Caco-2 (cell line): ENCODE measurements at regions not wholly inside any gene's neighbourhood (a gene's known extent, or its start where the extent isn't known, plus 50 kb on each side); places are given as distances from the start of the nearest gene placed in this dataset.

Source experiments
- BruUV-seq: library from RNA; stranded (reverse); fragments of 400-500 nt; replicated peaks from 2 replicates; lab custom pipeline; 2021; lab: Mats Ljungman, UMichigan
- CTCF ChIA-PET: fragments of 300-600 bp; sonication (Branson Sonifier 250); formaldehyde crosslinking; loops from one replicate; lab custom pipeline; 2022; ENCODE audit warnings: antibody characterized with exemption; lab: Charles Lee
- POLR2A ChIA-PET: fragments of 300-600 bp; sonication (Branson Sonifier 250); formaldehyde crosslinking; loops from one replicate; lab custom pipeline; 2022; ENCODE audit warnings: antibody characterized with exemption; lab: Charles Lee
- DNase-seq, 2 experiments: peaks; one replicate each; pipeline versions ENCODE4 v3.0.0 to v3.0.0-alpha.2; 2020 to 2022
- H3K27me3 ChIP-seq: replicated peaks from 2 replicates; pipeline ENCODE4 v1.6.0; 2011; ENCODE audit warnings: low read length; ENCODE audit not compliant: control insufficient read depth, insufficient read depth
- H3K36me3 ChIP-seq: 2 replicates; pipeline ENCODE4 v1.5.1; 2011; ENCODE audit warnings: low read length; ENCODE audit not compliant: control insufficient read depth, insufficient read depth
- H3K4me1 ChIP-seq: fragments of 250-450 bp; sonication (Bioruptor Pico); 2 replicates; pipeline ENCODE4 v1.5.1; 2020; ENCODE audit warnings: mild to moderate bottlenecking
- H3K4me3 ChIP-seq: 2 replicates; pipeline ENCODE4 v1.5.1; 2011; ENCODE audit warnings: low read depth, mild to moderate bottlenecking, control low read depth, low read length
- H3K9me3 ChIP-seq: fragments of 250-450 bp; sonication (Bioruptor Pico); 2 replicates; pipeline ENCODE4 v1.5.1; 2020; ENCODE audit warnings: mild to moderate bottlenecking, moderate library complexity
- H3K27ac Mint-ChIP-seq: one replicate; pipeline ENCODE4 v1.8.0; 2022; ENCODE audit warnings: mixed read lengths; ENCODE audit not compliant: unreplicated experiment
- H3K27me3 Mint-ChIP-seq: one replicate; pipeline ENCODE4 v1.8.0; 2022; ENCODE audit warnings: mixed read lengths; ENCODE audit not compliant: insufficient read depth, unreplicated experiment
- H3K36me3 Mint-ChIP-seq: one replicate; pipeline ENCODE4 v1.8.0; 2022; ENCODE audit warnings: mild to moderate bottlenecking, mixed read lengths; ENCODE audit not compliant: insufficient read depth, unreplicated experiment
- H3K4me1 Mint-ChIP-seq: one replicate; pipeline ENCODE4 v1.8.0; 2022; ENCODE audit warnings: low read depth, mixed read lengths; ENCODE audit not compliant: unreplicated experiment
- H3K4me3 Mint-ChIP-seq: one replicate; pipeline ENCODE4 v1.8.0; 2022; ENCODE audit warnings: mild to moderate bottlenecking, moderate library complexity, mixed read lengths; ENCODE audit not compliant: unreplicated experiment
- H3K9me3 Mint-ChIP-seq: one replicate; pipeline ENCODE4 v1.8.0; 2022; ENCODE audit warnings: mixed read lengths; ENCODE audit not compliant: unreplicated experiment
- CTCF ChIP-seq, 2 experiments: fragments of 200-600 bp in 1 of 2; IDR thresholded peaks; 1 replicate in 1 of 2; 2 replicates in 1 of 2; pipeline versions ENCODE4 v1.5.1 to v1.8.0; 2011 to 2022; ENCODE audit warnings: antibody characterized with exemption in 1 of 2, control low read depth in 1 of 2, inconsistent platforms in 1 of 2, low read depth in 1 of 2, low read length in 1 of 2, mild to moderate bottlenecking in 1 of 2, moderate library complexity in 1 of 2; ENCODE audit not compliant: insufficient read depth in 1 of 2, severe bottlenecking in 1 of 2, unreplicated experiment in 1 of 2
- intact Hi-C: fragments of 100-400 bp; cut with micrococcal nuclease; formaldehyde crosslinking; loops from one replicate; pipeline ENCODE4 v1.10.0; 2022; ENCODE audit not compliant: unreplicated experiment

GRCh38 chr7:24406789-24407299 lies 122.9 kb downstream of the NPY start:
- Mint-ChIP-seq H3K36me3 (no peaks in the 10 kb centered on the region), H3K27ac (no peak overlapping the region), H3K4me3 (no peak overlapping the region), H3K9me3 (peaks cover 5% of the 10 kb centered on the region), H3K4me1 (no peaks in the 10 kb centered on the region), H3K27me3 (no peaks in the 10 kb centered on the region)
- Histone ChIP-seq H3K4me1 (peaks cover 11% of the 10 kb centered on the region; the same call in 1 of the 2 replicates), H3K9me3 (no peaks in the 10 kb centered on the region), H3K36me3 (no peaks in the 10 kb centered on the region), H3K27me3 (no peaks in the 10 kb centered on the region), H3K4me3 (no peak overlapping the region)
- ChIA-PET CTCF (interaction anchor here (1.0 kb wide), 1 partner anchor 88 kb away, joined by 3 read pairs; no protein-coding TSS in a partner anchor), POLR2A (no interaction called here)
- TF ChIP-seq CTCF (IDR thresholded peaks at IDR 0.05; ENCODE audit: insufficient read depth in 1 of 2, low read depth in 1 of 2, low read length in 1 of 2, severe bottlenecking in 1 of 2, unreplicated experiment in 1 of 2) = no peak
- intact Hi-C loops = loop anchor here (10.0 kb wide), 1 partner anchor 88 kb away; no protein-coding TSS in a partner anchor
- no peak for DNase-seq
- no TSS peak for BruUV-seq

GRCh38 chr7:24407965-24408364 lies 124.0 kb downstream of the NPY start:
- Mint-ChIP-seq H3K4me3 (no peak overlapping the region), H3K4me1 (no peaks in the 10 kb centered on the region), H3K27ac (no peak overlapping the region), H3K27me3 (no peaks in the 10 kb centered on the region), H3K36me3 (no peaks in the 10 kb centered on the region), H3K9me3 (peaks cover 11% of the 10 kb centered on the region)
- intact Hi-C loops = loop anchor here (10.0 kb wide), 1 partner anchor 87 kb away; no protein-coding TSS in a partner anchor
- CTCF ChIA-PET = no interaction called here
- POLR2A ChIA-PET = no interaction called here
- H3K36me3 ChIP-seq = no peaks in the 10 kb centered on the region
- 0 out of 2 replicates have a peak, but pooled peaks cover under 1% of the 10 kb centered on the region for H3K4me1 ChIP-seq
- H3K4me3 ChIP-seq = no peak overlapping the region
- DNase-seq = no peak
- no TSS peak for BruUV-seq
- no peaks in the 10 kb centered on the region for H3K27me3 ChIP-seq
- no peak for TF ChIP-seq CTCF (IDR thresholded peaks at IDR 0.05; ENCODE audit: insufficient read depth in 1 of 2, low read depth in 1 of 2, low read length in 1 of 2, severe bottlenecking in 1 of 2, unreplicated experiment in 1 of 2)
- no peaks in the 10 kb centered on the region for H3K9me3 ChIP-seq

- Mint-ChIP-seq H3K36me3 (no peaks in the 10 kb centered on the region), H3K27ac (no peak overlapping the region), H3K27me3 (no peaks in the 10 kb centered on the region), H3K4me3 (no peak overlapping the region), H3K9me3 (peaks cover 21% of the 10 kb centered on the region), H3K4me1 (no peaks in the 10 kb centered on the region)
- H3K27me3 ChIP-seq = no peaks in the 10 kb centered on the region
- no peak for TF ChIP-seq CTCF (IDR thresholded peaks at IDR 0.05; ENCODE audit: insufficient read depth in 1 of 2, low read depth in 1 of 2, low read length in 1 of 2, severe bottlenecking in 1 of 2, unreplicated experiment in 1 of 2)
- no peak overlapping the region for H3K4me3 ChIP-seq
- no peaks in the 10 kb centered on the region for H3K36me3 ChIP-seq
- intact Hi-C loops = loop anchor here (10.0 kb wide), 1 partner anchor 86 kb away; no protein-coding TSS in a partner anchor
- DNase-seq = no peak
- peaks cover 4% of the 10 kb centered on the region; the same call in 1 of the 2 replicates for H3K9me3 ChIP-seq
- no peaks in the 10 kb centered on the region for H3K4me1 ChIP-seq
- CTCF ChIA-PET = no interaction called here
- no TSS peak for BruUV-seq
- POLR2A ChIA-PET = no interaction called here
Observed at GRCh38 chr7:24408798-24409430, 124.9 kb downstream of the NPY start.
